ENCODE measurements at regions not wholly inside any gene's neighbourhood (a gene's known extent, or its start where the extent isn't known, plus 50 kb on each side); places are given as distances from the start of the nearest gene placed in this dataset.

DNA sequence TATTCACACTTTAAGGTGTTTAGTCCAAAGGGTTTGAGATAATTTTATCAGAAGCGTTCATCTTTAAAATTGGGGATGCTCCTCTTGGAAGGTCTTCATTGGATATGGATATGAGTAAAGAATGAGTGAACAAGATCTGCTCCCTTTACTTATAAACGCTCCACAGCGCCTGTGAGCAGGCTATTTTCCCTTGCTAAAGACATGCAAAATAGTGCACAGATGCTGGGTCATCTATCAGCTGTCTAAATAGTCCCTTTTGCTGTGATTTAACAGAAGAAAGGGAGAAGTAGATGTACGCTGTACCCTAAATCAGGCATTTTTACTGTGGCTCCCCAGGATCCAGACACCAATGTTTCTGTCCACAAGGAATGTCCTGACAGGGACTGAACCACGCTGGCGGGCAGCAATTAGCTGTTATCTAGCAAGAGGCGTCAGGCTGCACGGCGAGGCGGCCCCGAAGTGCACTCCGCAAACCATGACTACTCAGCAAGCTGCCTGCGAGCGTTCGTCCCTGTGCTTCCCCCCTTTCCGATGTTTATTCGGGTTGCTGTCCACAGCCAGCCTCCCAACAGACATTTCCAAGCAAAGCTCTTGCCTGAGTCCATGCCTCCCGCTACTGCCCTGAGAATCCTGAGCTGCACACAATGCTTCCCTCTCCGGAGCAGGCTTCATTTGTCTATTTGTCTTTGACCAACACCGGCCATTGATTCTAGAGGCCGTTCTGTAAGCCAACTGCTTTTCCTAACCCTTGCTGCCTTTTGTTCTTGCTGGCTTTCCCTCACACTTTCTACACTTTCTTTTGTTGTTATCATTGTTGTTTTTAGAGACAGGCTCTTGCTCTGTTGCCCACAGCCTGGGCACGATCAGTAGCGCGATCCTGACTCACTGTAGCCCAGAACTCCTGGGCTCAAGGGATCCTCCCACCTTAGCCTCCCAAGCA is 55.7 kb upstream of the CNEP1R1 start:
- TF ChIP-seq, protein P1, sequence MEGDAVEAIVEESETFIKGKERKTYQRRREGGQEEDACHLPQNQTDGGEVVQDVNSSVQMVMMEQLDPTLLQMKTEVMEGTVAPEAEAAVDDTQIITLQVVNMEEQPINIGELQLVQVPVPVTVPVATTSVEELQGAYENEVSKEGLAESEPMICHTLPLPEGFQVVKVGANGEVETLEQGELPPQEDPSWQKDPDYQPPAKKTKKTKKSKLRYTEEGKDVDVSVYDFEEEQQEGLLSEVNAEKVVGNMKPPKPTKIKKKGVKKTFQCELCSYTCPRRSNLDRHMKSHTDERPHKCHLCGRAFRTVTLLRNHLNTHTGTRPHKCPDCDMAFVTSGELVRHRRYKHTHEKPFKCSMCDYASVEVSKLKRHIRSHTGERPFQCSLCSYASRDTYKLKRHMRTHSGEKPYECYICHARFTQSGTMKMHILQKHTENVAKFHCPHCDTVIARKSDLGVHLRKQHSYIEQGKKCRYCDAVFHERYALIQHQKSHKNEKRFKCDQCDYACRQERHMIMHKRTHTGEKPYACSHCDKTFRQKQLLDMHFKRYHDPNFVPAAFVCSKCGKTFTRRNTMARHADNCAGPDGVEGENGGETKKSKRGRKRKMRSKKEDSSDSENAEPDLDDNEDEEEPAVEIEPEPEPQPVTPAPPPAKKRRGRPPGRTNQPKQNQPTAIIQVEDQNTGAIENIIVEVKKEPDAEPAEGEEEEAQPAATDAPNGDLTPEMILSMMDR (IDR thresholded peaks at IDR 0.05; ENCODE audit: low read length), result no peak
- no peak for TF ChIP-seq EZH2phosphoT487 (IDR thresholded peaks at IDR 0.05; ENCODE audit: low read length)
- TF ChIP-seq EZH2 (optimal IDR thresholded peaks at IDR 0.05; ENCODE audit: low read depth, low read length), result no peak
